ENCODE measurements at regions not wholly inside any gene's neighbourhood (a gene's known extent, or its start where the extent isn't known, plus 50 kb on each side); places are given as distances from the start of the nearest gene placed in this dataset.

- FAIRE-seq, result no peak
Observed at GRCh38 chrX:131910586-131910985, 112.5 kb upstream of the STK26 start.

- no peak for FAIRE-seq
Observed at GRCh38 chrX:131915488-131915887, 107.6 kb upstream of the STK26 start.

- no peak for FAIRE-seq
Observed at GRCh38 chrX:131917588-131917987, 105.5 kb upstream of the STK26 start.

- no peak for FAIRE-seq
Observed at GRCh38 chrX:131918839-131919238, 104.3 kb upstream of the STK26 start.

GRCh38 chrX:131923614-131924250 lies 99.4 kb upstream of the STK26 start:
- no peak for FAIRE-seq

GRCh38 chrX:131938749-131939148 lies 84.4 kb upstream of the STK26 start:
- FAIRE-seq, result no peak

GRCh38 chrX:131942034-131942433 lies 81.1 kb upstream of the STK26 start:
- no peak for FAIRE-seq

- no peak for FAIRE-seq
Observed at GRCh38 chrX:131944936-131945902, 77.9 kb upstream of the STK26 start.

- FAIRE-seq, result no peak
Observed at GRCh38 chrX:131951166-131951565, 71.9 kb upstream of the STK26 start.

- FAIRE-seq, result no peak
Observed at GRCh38 chrX:131955099-131955777, 67.9 kb upstream of the STK26 start.

GRCh38 chrX:131958724-131959123 lies 64.4 kb upstream of the STK26 start:
- FAIRE-seq, result no peak

- no peak for FAIRE-seq
Observed at GRCh38 chrX:131970347-131970746, 52.8 kb upstream of the STK26 start.
